Omental fat pad (tissue), 3 donors: ENCODE measurements at regions not wholly inside any gene's neighbourhood (a gene's known extent, or its start where the extent isn't known, plus 50 kb on each side); places are given as distances from the start of the nearest gene placed in this dataset.

Source experiments
- ATAC-seq: fragments of 150-250 bp; one replicate; pipeline ENCODE4 v1.9.1; 2016; ENCODE audit warnings: mild to moderate bottlenecking, moderate library complexity; ENCODE audit not compliant: low FRiP score
- DNase-seq: peaks from one replicate; pipeline ENCODE4 v3.0.0-alpha.2; 2019; ENCODE audit warnings: low spot score
- TF ChIP-seq, protein P1 (sequence below), 3 donors: fragments of 450-650 bp; IDR thresholded peaks; one replicate each; pipeline ENCODE4 v1.5.1; 2016 to 2017; ENCODE audit warnings: antibody characterized with exemption in 3 of 3, mild to moderate bottlenecking in 3 of 3, moderate library complexity in 2 of 3

DNA sequence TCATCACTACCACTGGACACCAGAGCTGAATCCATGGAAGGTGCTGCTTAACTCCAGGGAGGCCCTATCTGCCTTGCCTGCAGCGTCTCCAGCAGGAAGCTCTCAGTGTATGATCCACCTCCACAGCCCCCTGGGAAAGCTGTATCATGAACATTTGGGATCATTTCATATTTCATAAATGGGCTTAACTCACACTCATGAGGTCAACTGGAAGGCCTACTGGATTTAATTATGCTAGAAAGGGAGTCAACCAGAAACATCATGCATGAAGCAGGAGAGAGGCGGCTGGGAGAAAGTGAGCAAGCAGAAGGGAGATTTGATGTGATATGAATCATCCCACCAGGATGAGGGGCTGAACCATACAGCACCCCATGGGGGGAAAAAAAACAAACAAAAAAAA, 537.7 kb downstream of the TNS1 start:
- TF ChIP-seq, protein P1, sequence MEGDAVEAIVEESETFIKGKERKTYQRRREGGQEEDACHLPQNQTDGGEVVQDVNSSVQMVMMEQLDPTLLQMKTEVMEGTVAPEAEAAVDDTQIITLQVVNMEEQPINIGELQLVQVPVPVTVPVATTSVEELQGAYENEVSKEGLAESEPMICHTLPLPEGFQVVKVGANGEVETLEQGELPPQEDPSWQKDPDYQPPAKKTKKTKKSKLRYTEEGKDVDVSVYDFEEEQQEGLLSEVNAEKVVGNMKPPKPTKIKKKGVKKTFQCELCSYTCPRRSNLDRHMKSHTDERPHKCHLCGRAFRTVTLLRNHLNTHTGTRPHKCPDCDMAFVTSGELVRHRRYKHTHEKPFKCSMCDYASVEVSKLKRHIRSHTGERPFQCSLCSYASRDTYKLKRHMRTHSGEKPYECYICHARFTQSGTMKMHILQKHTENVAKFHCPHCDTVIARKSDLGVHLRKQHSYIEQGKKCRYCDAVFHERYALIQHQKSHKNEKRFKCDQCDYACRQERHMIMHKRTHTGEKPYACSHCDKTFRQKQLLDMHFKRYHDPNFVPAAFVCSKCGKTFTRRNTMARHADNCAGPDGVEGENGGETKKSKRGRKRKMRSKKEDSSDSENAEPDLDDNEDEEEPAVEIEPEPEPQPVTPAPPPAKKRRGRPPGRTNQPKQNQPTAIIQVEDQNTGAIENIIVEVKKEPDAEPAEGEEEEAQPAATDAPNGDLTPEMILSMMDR (IDR thresholded peaks at IDR 0.05): no peak
- DNase-seq (no peak), ATAC-seq (no peak)

DNA sequence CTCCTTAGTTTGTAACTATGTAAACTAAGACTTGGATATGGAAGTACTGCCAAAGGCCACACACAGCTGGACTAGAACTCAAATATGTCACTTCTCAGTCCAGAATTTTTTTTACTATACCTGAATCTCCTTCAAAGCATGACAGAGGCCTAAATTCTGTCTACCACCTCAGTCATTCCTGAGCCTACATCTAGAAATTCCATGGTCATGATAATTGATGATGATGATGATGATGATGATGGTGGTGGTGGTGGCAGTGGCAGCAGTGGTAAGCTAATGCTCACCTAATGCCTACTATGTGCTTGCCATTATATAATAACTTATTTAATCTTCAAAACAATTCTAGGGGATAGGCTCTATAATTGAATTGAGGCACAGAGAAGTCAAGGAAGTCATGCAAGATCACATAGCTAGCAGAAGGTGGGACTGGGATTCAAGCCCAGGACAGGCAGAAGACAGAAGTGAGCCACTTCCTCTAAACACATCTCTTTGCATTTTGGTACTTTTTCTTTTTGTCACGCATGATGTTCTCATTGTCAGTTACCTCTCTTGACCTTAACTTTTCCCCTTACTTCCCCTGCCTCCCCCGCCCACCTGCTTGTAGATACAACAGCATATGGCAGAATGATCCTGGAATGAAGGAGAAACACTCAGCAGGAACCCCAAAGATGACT, 539.3 kb downstream of the TNS1 start:
- ATAC-seq (no peak), DNase-seq (no peak)
- TF ChIP-seq, protein P1 (IDR thresholded peaks at IDR 0.05): no peak

GRCh38 chr2:217462121-217462520, 540.7 kb downstream of the TNS1 start:
- DNase-seq (no peak), ATAC-seq (no peak)
- TF ChIP-seq, protein P1 (IDR thresholded peaks at IDR 0.05): no peak

- DNase-seq: no peak
- TF ChIP-seq, protein P1 (IDR thresholded peaks at IDR 0.05): no peak
- no peak for ATAC-seq
Observed at GRCh38 chr2:217461674-217462073, 541.1 kb downstream of the TNS1 start.

- DNase-seq (no peak), ATAC-seq (no peak)
- TF ChIP-seq, protein P1 (IDR thresholded peaks at IDR 0.05): no peak
Observed at GRCh38 chr2:217459680-217460405, 543.0 kb downstream of the TNS1 start.

DNA sequence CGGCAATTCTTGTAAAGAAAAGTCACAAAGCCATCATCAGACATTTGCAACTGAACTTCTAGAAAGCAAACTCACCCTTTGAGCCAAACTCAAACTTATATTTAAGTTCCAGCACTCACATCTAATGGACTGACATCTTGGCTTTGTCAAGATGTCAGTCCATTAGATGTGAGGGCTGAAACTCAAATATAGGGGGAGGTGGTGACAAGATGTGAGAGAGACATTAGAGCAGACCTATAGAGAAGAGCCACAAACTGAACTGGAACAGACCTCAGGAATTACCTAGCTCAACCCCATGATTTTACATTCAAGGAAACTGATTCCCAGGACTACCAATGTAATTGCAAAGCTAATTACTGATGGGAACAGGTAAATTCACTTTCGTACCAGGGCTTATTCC, 543.8 kb downstream of the TNS1 start:
- no peak for DNase-seq
- TF ChIP-seq, protein P1 (IDR thresholded peaks at IDR 0.05): no peak
- no peak for ATAC-seq

DNA sequence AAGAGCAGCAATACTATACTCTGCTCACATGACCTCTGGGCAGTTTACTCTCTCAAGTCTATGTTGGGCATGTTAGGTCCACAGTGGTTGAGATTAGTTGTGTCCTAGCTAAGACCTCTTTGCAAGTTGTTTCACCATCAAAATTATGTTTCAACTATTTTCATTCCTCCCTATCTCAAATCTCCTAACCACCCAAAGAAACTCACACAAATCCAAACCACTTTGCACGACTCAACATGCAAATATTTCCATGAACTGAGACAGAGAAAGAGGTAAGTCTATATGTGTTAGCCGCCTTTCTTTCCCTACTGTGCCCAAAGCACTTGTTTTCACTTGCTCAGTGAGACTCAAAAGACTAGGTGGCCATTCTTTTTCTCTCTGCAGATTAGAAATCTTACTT, 546.8 kb downstream of the TNS1 start:
- DNase-seq (no peak), ATAC-seq (no peak)
- TF ChIP-seq, protein P1 (IDR thresholded peaks at IDR 0.05): no peak
